ENCODE measurements at regions not wholly inside any gene's neighbourhood (a gene's known extent, or its start where the extent isn't known, plus 50 kb on each side); places are given as distances from the start of the nearest gene placed in this dataset.

DNA sequence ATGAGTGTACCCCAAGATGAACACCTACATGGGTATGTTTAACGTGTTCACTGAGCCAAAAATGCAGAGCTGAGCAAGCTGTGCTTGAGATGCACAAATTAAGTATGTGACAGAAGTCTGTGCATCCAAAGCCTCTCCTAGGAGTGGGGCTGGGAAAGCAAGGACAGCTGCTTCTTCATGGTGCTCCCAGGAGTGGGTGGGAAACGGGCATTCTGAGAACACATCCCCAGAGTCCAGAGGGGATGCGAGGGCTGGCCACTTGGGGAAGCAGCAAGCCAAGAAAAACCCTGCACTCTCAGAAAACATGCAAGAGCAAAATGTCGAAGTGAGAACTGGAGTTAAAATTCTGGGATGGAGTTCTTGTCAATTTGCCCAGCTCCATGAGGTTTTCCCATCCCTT lies 414.3 kb downstream of the BCAT1 start:
- H3K9me3 ChIP-seq (ENCODE audit: insufficient read depth, low read length), result no peaks in the 10 kb centered on the region
- H3F3A ChIP-seq (ENCODE audit: insufficient read depth), result no peaks in the 10 kb centered on the region
- no peaks in the 10 kb centered on the region for H4K20me1 ChIP-seq (ENCODE audit: low read depth, low read length)
- no peaks in the 10 kb centered on the region for H3K27me3 ChIP-seq (ENCODE audit: low read length)
- no peaks in the 10 kb centered on the region for H3K79me2 ChIP-seq (ENCODE audit: insufficient read depth, low read length)
- H2AFZ ChIP-seq (ENCODE audit: low read depth, low read length, severe bottlenecking), result no peak overlapping the region
- no peak overlapping the region for H3K4me3 ChIP-seq (ENCODE audit: insufficient read depth, low read length, poor library complexity, severe bottlenecking)
- H3K9ac ChIP-seq (ENCODE audit: low read length), result no peak overlapping the region
- H3K4me2 ChIP-seq (ENCODE audit: low read depth, low read length, poor library complexity, severe bottlenecking), result no peak overlapping the region
- TF ChIP-seq, protein P1, sequence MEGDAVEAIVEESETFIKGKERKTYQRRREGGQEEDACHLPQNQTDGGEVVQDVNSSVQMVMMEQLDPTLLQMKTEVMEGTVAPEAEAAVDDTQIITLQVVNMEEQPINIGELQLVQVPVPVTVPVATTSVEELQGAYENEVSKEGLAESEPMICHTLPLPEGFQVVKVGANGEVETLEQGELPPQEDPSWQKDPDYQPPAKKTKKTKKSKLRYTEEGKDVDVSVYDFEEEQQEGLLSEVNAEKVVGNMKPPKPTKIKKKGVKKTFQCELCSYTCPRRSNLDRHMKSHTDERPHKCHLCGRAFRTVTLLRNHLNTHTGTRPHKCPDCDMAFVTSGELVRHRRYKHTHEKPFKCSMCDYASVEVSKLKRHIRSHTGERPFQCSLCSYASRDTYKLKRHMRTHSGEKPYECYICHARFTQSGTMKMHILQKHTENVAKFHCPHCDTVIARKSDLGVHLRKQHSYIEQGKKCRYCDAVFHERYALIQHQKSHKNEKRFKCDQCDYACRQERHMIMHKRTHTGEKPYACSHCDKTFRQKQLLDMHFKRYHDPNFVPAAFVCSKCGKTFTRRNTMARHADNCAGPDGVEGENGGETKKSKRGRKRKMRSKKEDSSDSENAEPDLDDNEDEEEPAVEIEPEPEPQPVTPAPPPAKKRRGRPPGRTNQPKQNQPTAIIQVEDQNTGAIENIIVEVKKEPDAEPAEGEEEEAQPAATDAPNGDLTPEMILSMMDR (IDR thresholded peaks at IDR 0.05; ENCODE audit: insufficient read depth, low read length, poor library complexity, severe bottlenecking), result no peak
- no peak for TF ChIP-seq EZH2phosphoT487 (conservative IDR thresholded peaks at IDR 0.05; ENCODE audit: low read length)
- H3K27ac ChIP-seq (ENCODE audit: low read depth, low read length), result no peak overlapping the region
- H3K36me3 ChIP-seq (ENCODE audit: low read length), result no peaks in the 10 kb centered on the region
- no peaks in the 10 kb centered on the region for H3K9me2 ChIP-seq (replicated peaks; ENCODE audit: insufficient read depth, low read length)

DNA sequence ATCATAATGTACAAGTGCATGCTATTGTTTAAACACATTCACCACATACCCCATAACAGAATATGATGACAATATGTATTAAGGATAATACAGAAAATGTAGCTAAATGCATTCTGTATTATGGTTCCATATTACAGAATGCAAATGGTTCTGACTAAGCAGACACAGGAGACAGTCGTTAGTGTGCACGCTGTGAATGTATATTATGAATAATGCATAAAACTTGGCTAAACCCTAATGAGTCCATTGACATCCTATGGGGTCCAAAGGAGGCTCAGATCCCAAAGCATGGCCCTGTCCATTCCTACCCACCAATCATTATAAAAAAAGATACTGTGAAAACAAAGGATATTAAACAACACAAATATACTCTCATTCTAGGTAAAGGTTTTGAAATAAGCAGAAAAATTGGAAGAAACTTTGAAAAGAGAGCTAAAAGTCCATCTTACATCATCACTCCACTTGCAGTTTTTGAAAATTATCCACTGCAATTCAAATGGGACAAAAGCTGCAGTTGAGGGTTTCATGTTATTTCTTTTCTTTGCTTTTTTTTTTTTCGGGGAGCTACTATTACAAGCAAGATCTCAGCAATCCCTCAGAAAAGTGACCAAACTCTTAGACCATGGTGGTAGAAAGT lies 415.1 kb downstream of the BCAT1 start:
- no peak overlapping the region for H3K4me2 ChIP-seq (ENCODE audit: low read depth, low read length, poor library complexity, severe bottlenecking)
- H3F3A ChIP-seq (ENCODE audit: insufficient read depth), result no peaks in the 10 kb centered on the region
- TF ChIP-seq EZH2phosphoT487 (conservative IDR thresholded peaks at IDR 0.05; ENCODE audit: low read length), result no peak
- TF ChIP-seq, protein P1 (IDR thresholded peaks at IDR 0.05; ENCODE audit: insufficient read depth, low read length, poor library complexity, severe bottlenecking), result no peak
- no peaks in the 10 kb centered on the region for H3K27me3 ChIP-seq (ENCODE audit: low read length)
- no peak overlapping the region for H3K27ac ChIP-seq (ENCODE audit: low read depth, low read length)
- H3K9me3 ChIP-seq (ENCODE audit: insufficient read depth, low read length), result no peaks in the 10 kb centered on the region
- H3K4me3 ChIP-seq (ENCODE audit: insufficient read depth, low read length, poor library complexity, severe bottlenecking), result no peak overlapping the region
- no peaks in the 10 kb centered on the region for H3K79me2 ChIP-seq (ENCODE audit: insufficient read depth, low read length)
- H4K20me1 ChIP-seq (ENCODE audit: low read depth, low read length), result no peaks in the 10 kb centered on the region
- H3K36me3 ChIP-seq (ENCODE audit: low read length), result no peaks in the 10 kb centered on the region
- no peak overlapping the region for H2AFZ ChIP-seq (ENCODE audit: low read depth, low read length, severe bottlenecking)
- H3K9ac ChIP-seq (ENCODE audit: low read length), result no peak overlapping the region
- H3K9me2 ChIP-seq (replicated peaks; ENCODE audit: insufficient read depth, low read length), result no peaks in the 10 kb centered on the region

DNA sequence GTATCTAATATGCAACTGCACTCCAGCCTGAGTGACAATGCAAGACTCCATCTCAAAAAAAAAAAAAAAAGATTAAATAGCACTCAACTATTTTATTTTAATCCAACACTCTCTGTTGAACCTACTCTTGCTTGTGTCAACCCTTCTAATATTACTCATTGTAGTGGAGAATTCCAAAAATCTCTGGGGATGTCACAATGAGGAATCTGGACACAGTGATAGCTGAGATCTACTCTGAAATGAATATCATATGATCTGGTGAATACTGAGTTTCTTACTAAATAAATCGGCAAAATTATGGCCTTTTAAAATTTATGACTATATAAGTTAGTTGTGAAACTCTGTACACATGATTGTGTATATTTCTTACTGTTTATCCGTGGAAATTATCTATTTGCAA lies 418.2 kb downstream of the BCAT1 start:
- Histone ChIP-seq H4K20me1 (ENCODE audit: low read depth, low read length) (no peaks in the 10 kb centered on the region), H3K9me3 (ENCODE audit: insufficient read depth, low read length) (no peaks in the 10 kb centered on the region), H3K27me3 (ENCODE audit: low read length) (no peaks in the 10 kb centered on the region), H2AFZ (ENCODE audit: low read depth, low read length, severe bottlenecking) (no peak overlapping the region), H3K9ac (ENCODE audit: low read length) (no peak overlapping the region), H3K79me2 (ENCODE audit: insufficient read depth, low read length) (no peaks in the 10 kb centered on the region), H3F3A (ENCODE audit: insufficient read depth) (no peaks in the 10 kb centered on the region), H3K36me3 (ENCODE audit: low read length) (no peaks in the 10 kb centered on the region), H3K4me3 (ENCODE audit: insufficient read depth, low read length, poor library complexity, severe bottlenecking) (no peak overlapping the region), H3K4me2 (ENCODE audit: low read depth, low read length, poor library complexity, severe bottlenecking) (no peak overlapping the region), H3K27ac (ENCODE audit: low read depth, low read length) (no peak overlapping the region), H3K9me2 (replicated peaks; ENCODE audit: insufficient read depth, low read length) (no peaks in the 10 kb centered on the region)
- TF ChIP-seq, protein P1 (IDR thresholded peaks at IDR 0.05; ENCODE audit: insufficient read depth, low read length, poor library complexity, severe bottlenecking), result no peak
- no peak for TF ChIP-seq EZH2phosphoT487 (conservative IDR thresholded peaks at IDR 0.05; ENCODE audit: low read length)
